HG02623 (cell line): ENCODE measurements at regions not wholly inside any gene's neighbourhood (a gene's known extent, or its start where the extent isn't known, plus 50 kb on each side); places are given as distances from the start of the nearest gene placed in this dataset.
A peak's percentile ranks its signal among the peaks of the same experiment; 100 is the strongest.
"Not testable (repeated sequence)": the region's sequence is repeated elsewhere in the genome, so short reads cannot be mapped to it uniquely, and the experiment has no call there.

Experiments
- ATAC-seq: cut with Tn5 transposase; IDR thresholded peaks from one replicate; pipeline ENCODE4 v1.9.1; 2021; ENCODE audit warnings: moderate library complexity; ENCODE audit not compliant: unreplicated experiment

DNA sequence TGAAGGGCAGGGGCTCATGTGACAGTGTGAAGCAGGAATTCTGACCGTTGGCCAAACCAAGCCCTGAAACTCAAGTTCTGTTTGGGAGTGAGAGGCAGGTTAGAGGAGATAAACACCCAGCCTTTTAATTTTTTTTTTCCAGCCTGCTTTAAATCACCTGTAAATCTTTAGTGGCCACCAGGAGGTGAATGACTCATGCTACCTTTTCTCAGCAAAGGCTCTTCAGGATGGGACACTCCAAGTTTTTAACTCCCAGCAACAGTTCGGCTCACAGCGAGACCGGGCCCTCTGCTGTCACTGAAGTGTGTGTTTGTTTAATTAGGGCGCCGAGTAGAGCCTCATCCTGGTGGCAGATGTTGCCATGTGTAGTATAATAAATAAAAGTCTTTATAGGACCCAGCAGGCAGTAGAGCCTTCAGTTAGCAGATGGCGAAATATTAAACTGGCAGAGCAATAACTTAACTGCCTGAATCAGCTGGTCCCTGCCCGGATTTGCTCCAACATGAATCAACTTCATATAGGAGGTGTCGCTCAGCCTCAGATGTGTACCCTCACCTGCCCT, 180.3 kb downstream of the NPIPA7 start:
- ATAC-seq = not testable (repeated sequence)

DNA sequence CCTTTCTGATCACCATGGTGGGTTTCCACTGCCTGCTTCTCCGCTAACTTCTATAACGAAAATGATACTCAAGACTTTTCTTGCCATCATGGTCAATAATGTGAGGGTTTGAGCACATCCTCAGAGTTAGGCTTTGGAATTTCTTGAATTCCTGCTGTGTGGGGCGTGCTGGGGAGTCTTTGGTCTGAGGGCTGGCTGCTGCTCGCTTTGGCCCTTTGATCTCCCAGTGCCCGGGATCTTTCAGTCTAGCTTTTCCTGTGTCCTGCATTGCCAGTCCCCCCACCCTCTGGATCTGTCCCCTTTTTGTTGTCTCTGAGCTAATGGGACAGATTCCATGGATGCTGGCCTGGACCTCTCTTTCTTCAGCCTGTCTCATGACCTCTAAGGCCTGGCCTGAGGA, 182.6 kb downstream of the NPIPA7 start:
- ATAC-seq = not testable (repeated sequence)

DNA sequence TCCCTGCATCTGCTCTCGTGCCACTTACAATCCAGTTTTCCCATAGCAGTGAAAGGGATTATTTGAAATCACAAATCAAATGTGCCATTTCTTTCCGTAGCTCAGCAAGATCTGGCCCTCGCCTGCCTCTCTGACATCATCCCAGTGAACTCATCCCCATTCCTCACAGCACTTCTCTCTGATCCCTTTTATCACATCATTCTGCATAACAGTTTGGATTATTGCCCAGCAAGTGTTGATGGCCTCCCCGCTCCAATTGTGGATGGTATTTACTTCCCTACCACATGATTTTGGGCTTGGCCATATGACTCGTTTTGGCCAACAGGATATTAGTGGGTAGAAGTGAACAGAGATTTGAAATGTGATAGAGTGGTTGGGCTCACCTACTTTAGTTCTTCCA, 185.0 kb downstream of the NPIPA7 start:
- not testable (repeated sequence) for ATAC-seq

DNA sequence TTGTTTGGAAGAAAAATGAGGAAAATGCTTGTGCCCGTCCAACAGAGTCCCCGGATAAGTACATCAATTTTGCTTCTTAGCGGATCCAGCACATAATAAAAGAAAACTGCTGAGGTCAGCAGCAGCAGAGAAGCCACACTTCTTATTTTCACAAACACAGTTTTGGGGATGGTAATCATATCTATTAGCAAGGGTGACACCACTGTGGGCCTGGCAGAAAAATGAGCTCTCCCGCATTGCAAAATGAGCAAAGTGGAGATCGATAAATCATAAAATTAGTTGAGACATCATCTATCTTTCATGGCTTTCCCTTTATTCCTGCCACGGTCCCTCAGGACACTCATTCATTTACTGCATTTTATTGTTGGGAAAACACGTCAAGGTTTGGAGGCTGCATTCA, 186.4 kb downstream of the NPIPA7 start:
- not testable (repeated sequence) for ATAC-seq

DNA sequence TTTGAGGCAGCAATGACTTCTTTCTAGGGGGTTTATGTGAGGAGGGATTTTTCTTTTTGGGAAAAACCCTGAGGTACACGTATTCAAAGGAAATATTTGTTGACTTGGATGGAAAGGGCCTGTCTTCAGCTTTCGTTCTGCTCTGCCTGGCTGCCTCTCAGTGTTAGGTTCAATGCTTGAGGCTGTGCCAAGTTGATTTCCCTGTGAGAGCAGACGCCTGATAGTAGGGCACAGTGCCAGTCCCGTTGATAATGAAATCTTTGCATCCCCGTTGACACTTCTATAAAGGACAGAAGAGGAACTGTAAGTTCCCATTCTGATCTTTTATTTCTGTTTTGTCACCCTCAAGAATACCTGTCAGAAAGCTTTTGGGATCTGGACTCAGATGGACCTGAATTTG, 191.1 kb downstream of the NPIPA7 start:
- ATAC-seq = not testable (repeated sequence)

DNA sequence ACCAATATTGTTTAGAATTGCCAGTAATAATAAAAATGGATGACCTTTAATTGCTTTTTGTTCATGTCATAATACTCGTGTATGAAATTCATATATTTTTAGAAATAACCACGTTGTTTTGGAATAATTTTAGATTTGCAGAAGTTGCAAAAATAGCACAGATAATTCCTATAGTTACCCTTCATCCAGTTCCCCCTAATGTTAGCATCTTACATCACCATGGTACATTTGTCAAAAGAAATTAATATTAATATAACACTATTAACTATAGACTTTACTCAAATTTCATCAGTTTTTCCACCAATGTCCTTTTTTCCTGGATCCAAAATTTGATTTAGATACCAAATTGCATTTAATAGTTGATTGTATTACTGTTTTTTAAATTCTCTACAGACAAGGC, 191.9 kb downstream of the NPIPA7 start:
- not testable (repeated sequence) for ATAC-seq

DNA sequence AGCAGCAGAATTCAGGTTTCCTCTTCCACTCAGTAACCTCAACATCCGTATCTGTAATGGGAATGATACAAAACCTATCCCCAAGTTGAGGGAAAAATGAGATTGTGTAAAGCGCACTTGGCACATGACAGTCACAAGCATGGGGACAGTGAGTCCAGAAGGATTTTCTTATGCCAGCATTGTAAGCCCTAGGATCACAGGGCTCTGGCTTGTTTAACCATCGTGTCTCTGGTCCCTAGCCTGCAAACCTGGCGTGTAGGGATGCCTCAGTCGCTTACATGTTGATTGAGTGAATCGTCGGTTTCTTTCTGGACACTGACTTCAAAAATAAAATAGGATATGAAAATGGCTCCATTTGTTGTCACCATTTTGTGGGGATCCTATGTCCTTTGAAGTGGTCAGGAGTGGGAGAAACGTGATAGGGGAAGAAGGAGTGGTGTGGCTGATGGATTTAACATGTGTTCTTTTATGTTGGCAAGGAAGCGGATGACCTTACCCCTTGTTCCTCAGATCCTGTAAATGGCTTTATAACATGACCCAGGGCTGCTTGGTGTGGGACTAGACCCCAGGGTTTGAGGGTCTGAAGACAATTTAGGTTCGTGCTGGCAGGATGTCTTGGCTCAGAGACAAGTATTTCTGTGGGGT, 193.3 kb downstream of the NPIPA7 start:
- ATAC-seq = not testable (repeated sequence)

DNA sequence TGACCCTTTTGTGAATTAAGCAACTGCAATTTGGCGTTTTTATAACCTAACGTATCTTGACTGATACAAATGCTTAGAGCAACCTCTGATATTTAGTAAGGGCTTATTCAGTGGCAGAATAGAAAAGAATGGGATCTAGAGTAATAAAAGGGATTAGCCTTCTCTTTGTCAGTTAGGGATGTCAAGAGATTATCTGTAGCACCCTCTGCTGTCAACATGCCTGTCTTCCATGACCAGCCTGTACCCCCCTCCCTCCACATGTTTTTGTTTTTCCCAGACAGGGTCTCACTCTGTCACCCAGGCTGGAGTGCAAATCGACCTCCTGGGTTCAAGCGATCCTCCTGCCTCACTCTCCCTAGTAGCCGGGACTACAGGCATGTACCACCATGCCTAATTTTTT, 198.1 kb downstream of the NPIPA7 start:
- ATAC-seq = not testable (repeated sequence)

DNA sequence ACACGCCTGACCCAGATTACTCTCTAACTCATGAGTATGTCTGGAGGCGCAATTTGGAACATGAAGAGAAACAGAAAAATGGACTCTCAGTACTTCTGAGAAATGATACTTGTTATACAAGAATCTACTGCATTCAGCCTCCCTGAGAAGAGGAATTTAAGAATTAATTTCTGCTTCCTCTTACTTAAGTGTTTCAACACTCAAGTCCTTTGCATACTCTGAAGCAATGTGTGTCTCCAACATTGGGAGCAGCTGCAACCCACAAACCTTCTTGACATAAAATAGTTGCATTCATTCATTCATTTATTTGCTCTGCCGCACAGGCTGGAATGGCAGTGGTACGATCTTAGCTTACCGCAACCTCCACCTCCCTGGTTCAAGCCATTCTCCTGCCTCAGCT, 199.8 kb downstream of the NPIPA7 start:
- ATAC-seq = no peak

DNA sequence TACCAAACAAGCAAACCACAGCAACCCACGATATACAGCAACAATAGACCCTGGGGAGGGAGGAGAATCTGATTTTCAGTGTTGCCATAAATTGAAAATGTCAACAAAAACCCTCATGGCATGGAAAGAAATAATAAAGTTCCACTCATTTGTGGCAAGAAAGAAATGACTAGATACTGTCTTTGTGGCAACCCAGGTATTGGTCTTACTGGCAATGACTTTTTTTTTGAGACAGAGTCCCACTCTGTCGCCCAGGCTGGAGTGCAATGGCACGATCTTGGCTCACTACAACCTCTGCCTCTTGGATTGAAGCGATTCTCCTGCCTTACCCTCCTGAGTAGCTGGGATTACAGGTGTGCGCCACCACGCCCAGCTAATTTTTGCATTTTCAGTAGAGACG, 204.0 kb downstream of the NPIPA7 start:
- ATAC-seq = not testable (repeated sequence)

DNA sequence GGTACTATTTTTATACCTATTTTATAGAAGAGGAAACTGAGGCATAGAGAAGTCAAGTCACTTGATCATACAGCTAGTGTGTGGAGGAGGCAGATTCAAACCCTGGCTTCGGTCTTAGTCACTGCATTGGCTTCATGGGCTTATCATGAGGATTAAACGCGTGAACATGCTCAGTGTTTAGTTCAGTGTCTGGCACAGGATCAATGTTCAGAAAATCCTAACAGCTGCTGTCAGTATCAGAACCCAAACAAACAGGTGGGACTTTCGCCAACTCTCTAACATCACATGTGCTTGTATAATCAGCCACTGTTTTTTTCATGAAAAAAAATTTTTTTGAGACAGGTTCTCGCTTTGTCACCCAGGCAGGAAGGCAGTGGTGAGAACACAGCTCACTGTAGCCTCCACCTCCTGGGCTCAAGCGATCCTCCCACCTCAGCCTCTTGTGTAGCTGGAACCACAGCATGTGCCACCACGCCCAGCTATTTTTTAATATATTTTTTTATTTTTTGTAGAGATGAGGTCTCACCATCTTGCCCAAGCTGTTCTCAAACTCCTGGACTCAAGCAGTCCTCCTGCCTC, 207.2 kb downstream of the NPIPA7 start:
- not testable (repeated sequence) for ATAC-seq

DNA sequence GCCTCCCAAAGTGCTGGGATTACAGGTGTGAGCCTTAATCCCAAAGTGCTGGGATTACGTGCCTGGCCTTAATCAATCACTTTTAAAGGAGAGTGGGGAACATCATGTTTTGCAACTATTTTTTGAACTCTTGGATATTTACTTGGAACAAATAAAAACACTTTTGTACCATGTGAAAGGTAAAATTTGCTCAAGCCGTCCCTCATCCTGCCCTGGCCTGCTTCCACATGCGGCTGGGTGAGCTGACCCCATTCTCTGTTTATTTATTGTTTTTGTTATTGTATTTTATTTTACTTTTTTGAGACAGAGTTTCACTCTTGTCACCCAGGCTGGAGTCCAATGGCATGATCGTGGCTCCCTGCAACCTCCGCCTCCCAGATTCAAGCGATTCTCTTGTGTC, 208.0 kb downstream of the NPIPA7 start:
- not testable (repeated sequence) for ATAC-seq

DNA sequence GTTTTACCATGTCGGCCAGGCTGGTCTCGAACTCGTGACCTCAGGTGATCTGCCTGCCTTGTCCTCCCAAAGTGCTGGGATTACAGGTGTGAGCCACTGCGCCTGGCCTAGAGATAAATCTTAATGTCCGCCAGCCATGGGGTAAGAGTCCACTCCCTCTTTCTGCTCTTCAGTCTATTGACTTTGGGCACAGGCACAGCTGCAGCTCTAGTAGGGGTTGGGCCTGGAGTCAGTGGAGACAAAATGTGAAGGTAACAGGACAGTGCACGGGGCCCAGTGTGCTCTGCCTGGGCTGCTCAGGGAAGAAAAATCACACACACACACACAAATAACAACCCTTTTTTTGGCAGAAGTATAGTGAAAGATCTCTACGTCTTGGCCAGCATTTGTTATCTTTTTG, 209.5 kb downstream of the NPIPA7 start:
- not testable (repeated sequence) for ATAC-seq

DNA sequence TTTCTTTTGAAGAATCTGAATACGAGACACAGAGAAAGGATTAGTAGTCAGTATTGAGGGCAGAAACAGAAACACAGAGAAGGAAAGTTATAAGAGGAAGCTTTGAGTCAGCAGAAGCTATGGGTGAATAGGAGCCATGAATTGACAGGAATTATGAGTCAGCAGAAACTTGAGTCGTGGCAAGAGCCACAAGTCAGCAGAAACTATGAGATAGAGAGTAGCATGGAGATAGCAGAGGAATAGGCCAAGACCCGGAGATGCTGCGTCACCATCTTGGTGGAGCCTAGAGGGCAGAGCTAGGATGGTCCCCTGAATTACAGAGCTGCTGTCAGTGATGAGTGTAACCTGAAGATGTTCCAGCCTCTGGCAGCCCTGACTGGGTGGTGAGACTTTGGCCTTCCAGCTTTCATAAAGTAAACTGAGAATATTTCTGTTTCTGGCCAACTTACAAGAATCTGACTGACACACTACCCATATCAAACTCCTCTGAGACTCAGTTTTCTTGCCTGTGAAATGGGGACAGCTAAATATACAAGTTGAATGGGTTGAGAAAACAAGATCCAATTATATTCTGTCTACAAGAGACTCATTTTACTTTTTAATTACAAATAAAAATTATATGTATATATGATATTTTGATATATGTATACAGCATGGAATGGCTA, 211.8 kb downstream of the NPIPA7 start:
- ATAC-seq = not testable (repeated sequence)

DNA sequence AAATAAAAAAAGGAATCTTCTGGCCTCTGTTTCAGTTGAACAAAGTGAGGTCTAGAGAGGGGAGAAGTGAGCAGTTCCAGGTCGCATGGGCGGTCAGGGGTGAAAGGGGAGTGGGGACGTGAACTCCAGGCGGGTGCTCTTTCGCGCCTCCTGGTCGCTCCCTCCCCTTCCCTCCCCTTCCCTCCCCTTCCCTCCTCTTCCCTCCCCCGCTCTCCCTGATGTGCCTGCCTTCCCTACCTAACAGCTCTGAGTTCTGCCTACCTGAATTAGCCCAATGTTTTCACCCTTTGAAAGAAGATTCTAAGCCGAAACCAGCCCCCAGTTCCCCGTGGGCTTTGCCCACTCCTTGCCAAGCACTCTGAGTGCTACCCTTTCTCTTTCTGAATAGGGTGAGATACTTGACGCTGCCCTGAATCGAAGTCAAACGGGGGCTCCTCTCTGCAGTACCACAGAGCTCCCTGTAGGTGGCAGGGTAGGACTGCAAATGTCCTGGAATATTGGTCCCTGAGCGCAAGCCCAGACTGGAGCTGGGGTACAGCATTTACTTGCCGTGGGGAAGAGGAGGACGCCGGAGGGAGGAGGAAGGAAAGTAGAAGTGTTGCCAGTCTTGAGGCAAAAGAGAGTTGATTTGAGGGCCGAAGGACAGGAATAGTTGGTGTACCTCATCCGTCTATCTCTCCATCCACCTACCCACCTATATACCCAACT, 214.4 kb downstream of the NPIPA7 start:
- not testable (repeated sequence) for ATAC-seq

DNA sequence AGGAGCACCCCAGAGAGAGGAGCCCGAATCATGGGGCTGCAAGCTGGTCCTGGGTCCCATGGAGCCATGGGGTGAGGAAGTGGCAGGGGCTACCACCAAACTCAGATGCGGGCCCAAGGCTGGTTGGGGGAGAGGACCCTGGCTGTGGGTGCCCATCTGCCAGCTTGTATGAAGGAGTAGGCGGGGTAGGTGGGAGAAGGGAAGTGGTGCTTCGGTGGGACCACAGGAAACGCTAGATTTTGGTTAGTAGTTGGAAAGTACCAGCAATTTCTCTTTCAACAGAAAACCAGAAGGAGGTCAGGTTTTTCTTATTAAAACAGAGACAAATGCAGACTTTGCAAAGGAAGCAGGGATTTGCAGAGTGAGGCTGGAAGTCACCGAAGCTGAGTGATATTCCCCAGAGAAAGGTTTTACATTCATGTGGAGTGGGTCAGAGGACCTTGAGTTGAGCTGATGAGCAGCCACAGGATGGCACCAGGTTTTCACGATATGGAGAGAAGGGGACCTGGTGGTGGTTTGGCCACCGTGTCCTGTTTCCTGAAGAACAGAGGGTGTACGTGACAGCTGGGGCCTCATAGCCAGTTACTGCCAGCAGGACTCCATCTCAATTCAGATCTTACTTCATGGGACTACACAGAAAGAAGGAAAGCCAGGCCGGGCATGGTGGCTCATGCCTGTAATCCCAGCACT, 216.2 kb downstream of the NPIPA7 start:
- ATAC-seq = peak; percentile 41

DNA sequence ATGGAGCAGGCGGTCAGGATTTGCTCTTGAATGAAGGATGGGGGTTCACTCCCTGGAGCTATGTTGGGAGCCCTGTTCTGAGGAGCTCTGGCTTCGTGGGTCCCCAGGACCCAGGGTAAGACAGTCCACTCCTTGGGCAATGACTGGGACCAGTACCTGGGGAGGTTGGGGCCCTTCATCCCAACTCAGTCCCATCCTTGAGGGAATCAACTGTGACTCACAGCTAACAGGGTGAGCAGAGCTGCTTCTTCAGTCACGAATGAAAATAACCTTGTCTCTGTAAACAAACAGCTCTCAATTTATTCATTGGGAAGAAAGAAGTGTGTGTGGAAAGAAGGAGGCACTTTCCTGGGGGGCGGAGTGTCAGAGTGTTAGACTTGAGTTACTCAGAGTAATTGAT, 222.3 kb downstream of the NPIPA7 start:
- not testable (repeated sequence) for ATAC-seq

DNA sequence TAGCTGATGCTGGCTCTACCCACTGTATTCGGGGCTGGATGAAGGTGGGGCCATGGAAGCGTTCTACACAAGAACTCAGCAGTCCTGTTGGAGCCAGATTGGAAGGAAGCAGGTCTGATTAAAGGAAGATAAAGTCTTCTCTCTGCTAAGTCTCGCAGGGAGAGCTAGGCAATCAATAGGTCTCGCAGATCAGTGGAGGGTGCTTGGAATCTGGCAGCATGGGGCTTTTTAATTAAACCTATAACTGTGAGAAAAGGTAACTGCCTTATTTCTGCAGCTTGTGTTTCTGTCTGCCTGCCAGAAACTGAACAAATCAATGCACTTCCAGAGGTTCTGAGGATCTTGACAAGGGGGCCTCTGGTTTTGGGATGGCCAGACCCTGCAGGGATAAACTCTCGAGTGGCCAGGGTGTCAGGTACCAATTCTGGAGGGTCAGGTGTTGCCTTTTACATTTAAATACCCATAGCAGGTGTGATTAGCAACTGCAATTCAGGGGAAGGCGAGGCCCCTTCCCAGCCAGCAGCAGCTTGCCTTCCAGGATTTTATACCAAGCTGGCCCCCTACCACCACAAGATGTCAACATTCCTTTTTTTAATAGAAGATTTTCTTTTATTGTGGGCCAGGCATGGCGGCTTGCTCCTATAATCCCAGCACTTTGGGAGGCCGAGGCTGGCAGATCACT, 228.6 kb downstream of the NPIPA7 start:
- not testable (repeated sequence) for ATAC-seq

DNA sequence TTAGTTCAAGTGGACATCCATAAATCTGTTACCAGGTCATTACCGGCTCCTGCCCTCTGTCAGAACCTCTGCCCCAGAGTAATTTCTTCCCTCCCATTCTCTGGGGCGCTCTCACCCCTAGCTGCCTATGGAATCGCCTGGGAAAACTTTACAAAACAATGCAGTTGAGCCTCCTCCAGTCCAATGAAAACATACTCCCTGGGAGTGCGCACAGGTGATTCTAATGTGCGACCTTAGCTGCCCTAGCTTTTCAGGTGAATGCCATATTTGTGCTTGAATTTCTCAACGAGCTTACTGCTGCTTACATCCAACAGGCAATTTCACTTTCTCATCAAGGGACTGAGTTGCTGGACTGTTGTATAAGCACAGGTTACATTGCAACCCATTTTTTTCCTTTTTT, 230.7 kb downstream of the NPIPA7 start:
- ATAC-seq = not testable (repeated sequence)

DNA sequence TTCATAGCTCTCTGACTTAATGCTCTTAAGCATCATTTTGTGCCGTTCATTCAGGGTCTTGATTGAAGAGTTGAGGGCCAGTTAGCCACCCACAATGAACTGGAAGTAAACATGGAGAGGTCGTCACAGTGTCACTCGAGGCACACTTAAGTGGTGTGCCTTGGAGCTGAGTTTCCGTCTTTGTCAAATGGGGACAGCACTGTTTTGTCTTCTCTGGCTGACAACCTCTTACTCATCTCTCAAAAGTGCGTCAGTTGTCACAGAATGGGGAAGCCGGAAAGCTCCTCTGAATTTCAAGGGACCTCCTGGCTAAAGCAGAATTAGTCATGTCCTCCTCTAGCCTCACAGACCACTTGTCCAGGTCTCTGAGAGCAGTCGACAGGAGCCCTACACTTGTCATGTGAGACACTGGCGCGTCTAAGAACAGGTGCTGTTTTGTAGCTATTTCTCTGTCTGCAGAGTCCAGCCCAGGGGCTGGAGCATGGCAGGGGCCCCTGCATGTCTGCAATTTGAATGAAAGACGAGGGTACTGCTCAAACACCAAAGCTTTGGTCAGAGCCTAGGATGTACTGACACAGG, 231.5 kb downstream of the NPIPA7 start:
- ATAC-seq = not testable (repeated sequence)
